ENCODE measurements at regions not wholly inside any gene's neighbourhood (a gene's known extent, or its start where the extent isn't known, plus 50 kb on each side); places are given as distances from the start of the nearest gene placed in this dataset.

- DNase-seq = no peak
These were observed 124.8 kb downstream of the RPLP1 start for GRCh38 chr15:69577397-69577796.

- DNase-seq = no peak
These were observed 125.6 kb downstream of the RPLP1 start for GRCh38 chr15:69578252-69578651.

GRCh38 chr15:69578787-69579583 is 126.4 kb downstream of the RPLP1 start:
- DNase-seq = no peak

- no peak for DNase-seq
These were observed 127.5 kb downstream of the RPLP1 start for GRCh38 chr15:69579950-69580618.

- no peak for DNase-seq
These were observed 131.0 kb downstream of the RPLP1 start for GRCh38 chr15:69583626-69584025.

- DNase-seq = no peak
These were observed 133.3 kb downstream of the RPLP1 start for GRCh38 chr15:69585937-69586336.

- no peak for DNase-seq
These were observed 134.1 kb downstream of the RPLP1 start for GRCh38 chr15:69586721-69587120.

GRCh38 chr15:69587723-69588426 is 135.3 kb downstream of the RPLP1 start:
- no peak for DNase-seq

- DNase-seq = no peak
These were observed 137.6 kb downstream of the RPLP1 start for GRCh38 chr15:69590201-69590710.

- DNase-seq = peak; percentile 23
These were observed 138.4 kb downstream of the RPLP1 start for GRCh38 chr15:69590932-69591524.

GRCh38 chr15:69591905-69592508 is 139.4 kb downstream of the RPLP1 start:
- peak; percentile 30 for DNase-seq

GRCh38 chr15:69592954-69593353 is 140.3 kb downstream of the RPLP1 start:
- DNase-seq = no peak

- DNase-seq = no peak
These were observed 140.9 kb downstream of the RPLP1 start for GRCh38 chr15:69593488-69593887.

GRCh38 chr15:69593981-69594966 is 141.7 kb downstream of the RPLP1 start:
- peak; percentile 95 for DNase-seq

- DNase-seq = peak; percentile 78
These were observed 142.6 kb downstream of the RPLP1 start for GRCh38 chr15:69595009-69595791.

GRCh38 chr15:69597061-69597592 is 144.5 kb downstream of the RPLP1 start:
- DNase-seq = no peak

GRCh38 chr15:69599271-69599670 is 146.7 kb downstream of the RPLP1 start:
- DNase-seq = no peak

GRCh38 chr15:69600556-69601085 is 148.0 kb downstream of the RPLP1 start:
- DNase-seq = no peak

- DNase-seq = no peak
These were observed 149.3 kb downstream of the RPLP1 start for GRCh38 chr15:69601711-69602504.
